Cardiac muscle cell (in vitro differentiated cells and primary cell): ENCODE measurements at regions not wholly inside any gene's neighbourhood (a gene's known extent, or its start where the extent isn't known, plus 50 kb on each side); places are given as distances from the start of the nearest gene placed in this dataset.
A peak's percentile ranks its signal among the peaks of the same experiment; 100 is the strongest.

Experiments
- DNase-seq, 2 donors: peaks; one replicate each; pipeline versions ENCODE4 v3.0.0 to v3.0.0-alpha.2; 2010 to 2017; ENCODE audit warnings: low read depth in 1 of 2, low spot score in 1 of 2
- H3K27ac ChIP-seq: fragments of 200-600 bp; sonication (generic); 2 replicates; pipeline ENCODE4 v1.5.1; 2016
- H3K27me3 ChIP-seq: fragments of 200-600 bp; sonication (generic); 2 replicates; pipeline ENCODE4 v1.6.0; 2016; ENCODE audit warnings: control low read depth
- H3K36me3 ChIP-seq: fragments of 200-600 bp; sonication (generic); 2 replicates; pipeline ENCODE4 v1.5.1; 2016; ENCODE audit warnings: control low read depth
- H3K4me1 ChIP-seq: fragments of 200-600 bp; sonication (generic); 2 replicates; pipeline ENCODE4 v1.8.1; 2017; ENCODE audit warnings: low read depth, mild to moderate bottlenecking, mixed run types
- H3K4me3 ChIP-seq: fragments of 200-600 bp; sonication (generic); 2 replicates; pipeline ENCODE4 v1.5.1; 2016; ENCODE audit warnings: mild to moderate bottlenecking
- H3K9me3 ChIP-seq: fragments of 200-600 bp; sonication (generic); 2 replicates; pipeline ENCODE4 v1.5.1; 2017; ENCODE audit warnings: low read depth, mild to moderate bottlenecking, control low read depth
- CTCF ChIP-seq: IDR thresholded peaks from 2 replicates; pipeline ENCODE4 v1.5.1; 2012; ENCODE audit warnings: low read depth, mild to moderate bottlenecking, low read length

- Histone ChIP-seq H3K27me3 (no peaks in the 10 kb centered on the region), H3K4me3 (no peak overlapping the region), H3K27ac (no peak overlapping the region), H3K36me3 (no peaks in the 10 kb centered on the region), H3K9me3 (no peaks in the 10 kb centered on the region), H3K4me1 (no peaks in the 10 kb centered on the region)
- TF ChIP-seq CTCF: no peak
- DNase-seq: no peak
Observed at GRCh38 chr2:39875914-39876267, 96.8 kb upstream of the THUMPD2 start.

- Histone ChIP-seq H3K27ac (no peak overlapping the region), H3K9me3 (no peaks in the 10 kb centered on the region), H3K4me1 (no peaks in the 10 kb centered on the region), H3K27me3 (no peaks in the 10 kb centered on the region), H3K4me3 (no peak overlapping the region), H3K36me3 (no peaks in the 10 kb centered on the region)
- no peak for TF ChIP-seq CTCF
- DNase-seq: peak in 1 of 2 donors; percentile 94
Observed at GRCh38 chr2:39875182-39875913, 96.3 kb upstream of the THUMPD2 start.

GRCh38 chr2:39874236-39874635 is 95.2 kb upstream of the THUMPD2 start:
- no peaks in the 10 kb centered on the region for H3K36me3 ChIP-seq
- no peak for DNase-seq
- no peaks in the 10 kb centered on the region for H3K4me1 ChIP-seq
- no peak overlapping the region for H3K27ac ChIP-seq
- no peak for TF ChIP-seq CTCF
- H3K9me3 ChIP-seq: no peaks in the 10 kb centered on the region
- H3K27me3 ChIP-seq: no peaks in the 10 kb centered on the region
- H3K4me3 ChIP-seq: no peak overlapping the region

GRCh38 chr2:39873586-39873985 is 94.5 kb upstream of the THUMPD2 start:
- no peak for DNase-seq
- H3K27ac ChIP-seq: no peak overlapping the region
- no peaks in the 10 kb centered on the region for H3K27me3 ChIP-seq
- no peaks in the 10 kb centered on the region for H3K36me3 ChIP-seq
- TF ChIP-seq CTCF: no peak
- H3K4me3 ChIP-seq: no peak overlapping the region
- H3K9me3 ChIP-seq: no peaks in the 10 kb centered on the region
- no peaks in the 10 kb centered on the region for H3K4me1 ChIP-seq

GRCh38 chr2:39872748-39873147 is 93.7 kb upstream of the THUMPD2 start:
- no peaks in the 10 kb centered on the region for H3K36me3 ChIP-seq
- TF ChIP-seq CTCF: no peak
- H3K9me3 ChIP-seq: no peaks in the 10 kb centered on the region
- DNase-seq: no peak
- H3K4me1 ChIP-seq: no peaks in the 10 kb centered on the region
- no peak overlapping the region for H3K4me3 ChIP-seq
- no peak overlapping the region for H3K27ac ChIP-seq
- no peaks in the 10 kb centered on the region for H3K27me3 ChIP-seq

- no peak overlapping the region for H3K27ac ChIP-seq
- no peaks in the 10 kb centered on the region for H3K36me3 ChIP-seq
- H3K9me3 ChIP-seq: no peaks in the 10 kb centered on the region
- peak in 1 of 2 donors; percentile 84 for DNase-seq
- TF ChIP-seq CTCF: no peak
- no peaks in the 10 kb centered on the region for H3K27me3 ChIP-seq
- no peaks in the 10 kb centered on the region for H3K4me1 ChIP-seq
- no peak overlapping the region for H3K4me3 ChIP-seq
Observed at GRCh38 chr2:39871291-39871761, 92.3 kb upstream of the THUMPD2 start.
